ENCODE measurements at regions not wholly inside any gene's neighbourhood (a gene's known extent, or its start where the extent isn't known, plus 50 kb on each side); places are given as distances from the start of the nearest gene placed in this dataset.

DNA sequence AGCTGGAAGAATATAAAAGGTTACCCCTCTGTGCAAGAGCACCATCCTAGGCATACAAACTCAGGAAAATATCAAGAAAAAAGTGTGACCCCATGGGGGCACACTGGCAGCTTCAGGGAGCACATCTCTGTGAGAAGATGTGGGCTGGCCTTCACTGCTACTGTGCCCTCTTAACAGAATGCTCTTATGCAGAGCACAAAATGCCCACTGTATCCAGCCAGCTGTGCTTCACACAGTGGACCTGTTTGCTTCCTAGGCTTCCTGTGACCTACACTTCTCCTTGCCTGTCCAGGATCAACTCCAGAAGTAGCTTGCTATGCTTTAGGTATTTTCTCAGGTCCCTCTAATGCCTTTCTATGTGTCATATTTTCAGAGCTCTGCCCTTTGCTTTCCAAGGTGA is 380.2 kb upstream of the MMS22L start:
- TF ChIP-seq, protein P1, sequence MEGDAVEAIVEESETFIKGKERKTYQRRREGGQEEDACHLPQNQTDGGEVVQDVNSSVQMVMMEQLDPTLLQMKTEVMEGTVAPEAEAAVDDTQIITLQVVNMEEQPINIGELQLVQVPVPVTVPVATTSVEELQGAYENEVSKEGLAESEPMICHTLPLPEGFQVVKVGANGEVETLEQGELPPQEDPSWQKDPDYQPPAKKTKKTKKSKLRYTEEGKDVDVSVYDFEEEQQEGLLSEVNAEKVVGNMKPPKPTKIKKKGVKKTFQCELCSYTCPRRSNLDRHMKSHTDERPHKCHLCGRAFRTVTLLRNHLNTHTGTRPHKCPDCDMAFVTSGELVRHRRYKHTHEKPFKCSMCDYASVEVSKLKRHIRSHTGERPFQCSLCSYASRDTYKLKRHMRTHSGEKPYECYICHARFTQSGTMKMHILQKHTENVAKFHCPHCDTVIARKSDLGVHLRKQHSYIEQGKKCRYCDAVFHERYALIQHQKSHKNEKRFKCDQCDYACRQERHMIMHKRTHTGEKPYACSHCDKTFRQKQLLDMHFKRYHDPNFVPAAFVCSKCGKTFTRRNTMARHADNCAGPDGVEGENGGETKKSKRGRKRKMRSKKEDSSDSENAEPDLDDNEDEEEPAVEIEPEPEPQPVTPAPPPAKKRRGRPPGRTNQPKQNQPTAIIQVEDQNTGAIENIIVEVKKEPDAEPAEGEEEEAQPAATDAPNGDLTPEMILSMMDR (IDR thresholded peaks at IDR 0.05) = no peak
- TF ChIP-seq YY1 (IDR thresholded peaks at IDR 0.05; ENCODE audit: low read depth) (no peak), POLR2AphosphoS5 (IDR thresholded peaks at IDR 0.05; ENCODE audit: low read depth, low read length) (no peak), RFX5 (IDR thresholded peaks at IDR 0.05; ENCODE audit: low read length) (no peak)
- TF ChIP-seq, protein P2, sequence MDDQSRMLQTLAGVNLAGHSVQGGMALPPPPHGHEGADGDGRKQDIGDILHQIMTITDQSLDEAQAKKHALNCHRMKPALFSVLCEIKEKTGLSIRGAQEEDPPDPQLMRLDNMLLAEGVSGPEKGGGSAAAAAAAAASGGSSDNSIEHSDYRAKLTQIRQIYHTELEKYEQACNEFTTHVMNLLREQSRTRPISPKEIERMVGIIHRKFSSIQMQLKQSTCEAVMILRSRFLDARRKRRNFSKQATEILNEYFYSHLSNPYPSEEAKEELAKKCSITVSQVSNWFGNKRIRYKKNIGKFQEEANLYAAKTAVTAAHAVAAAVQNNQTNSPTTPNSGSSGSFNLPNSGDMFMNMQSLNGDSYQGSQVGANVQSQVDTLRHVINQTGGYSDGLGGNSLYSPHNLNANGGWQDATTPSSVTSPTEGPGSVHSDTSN (IDR thresholded peaks at IDR 0.05) = no peak
- TF ChIP-seq, protein P3, sequence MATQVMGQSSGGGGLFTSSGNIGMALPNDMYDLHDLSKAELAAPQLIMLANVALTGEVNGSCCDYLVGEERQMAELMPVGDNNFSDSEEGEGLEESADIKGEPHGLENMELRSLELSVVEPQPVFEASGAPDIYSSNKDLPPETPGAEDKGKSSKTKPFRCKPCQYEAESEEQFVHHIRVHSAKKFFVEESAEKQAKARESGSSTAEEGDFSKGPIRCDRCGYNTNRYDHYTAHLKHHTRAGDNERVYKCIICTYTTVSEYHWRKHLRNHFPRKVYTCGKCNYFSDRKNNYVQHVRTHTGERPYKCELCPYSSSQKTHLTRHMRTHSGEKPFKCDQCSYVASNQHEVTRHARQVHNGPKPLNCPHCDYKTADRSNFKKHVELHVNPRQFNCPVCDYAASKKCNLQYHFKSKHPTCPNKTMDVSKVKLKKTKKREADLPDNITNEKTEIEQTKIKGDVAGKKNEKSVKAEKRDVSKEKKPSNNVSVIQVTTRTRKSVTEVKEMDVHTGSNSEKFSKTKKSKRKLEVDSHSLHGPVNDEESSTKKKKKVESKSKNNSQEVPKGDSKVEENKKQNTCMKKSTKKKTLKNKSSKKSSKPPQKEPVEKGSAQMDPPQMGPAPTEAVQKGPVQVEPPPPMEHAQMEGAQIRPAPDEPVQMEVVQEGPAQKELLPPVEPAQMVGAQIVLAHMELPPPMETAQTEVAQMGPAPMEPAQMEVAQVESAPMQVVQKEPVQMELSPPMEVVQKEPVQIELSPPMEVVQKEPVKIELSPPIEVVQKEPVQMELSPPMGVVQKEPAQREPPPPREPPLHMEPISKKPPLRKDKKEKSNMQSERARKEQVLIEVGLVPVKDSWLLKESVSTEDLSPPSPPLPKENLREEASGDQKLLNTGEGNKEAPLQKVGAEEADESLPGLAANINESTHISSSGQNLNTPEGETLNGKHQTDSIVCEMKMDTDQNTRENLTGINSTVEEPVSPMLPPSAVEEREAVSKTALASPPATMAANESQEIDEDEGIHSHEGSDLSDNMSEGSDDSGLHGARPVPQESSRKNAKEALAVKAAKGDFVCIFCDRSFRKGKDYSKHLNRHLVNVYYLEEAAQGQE (IDR thresholded peaks at IDR 0.05; ENCODE audit: low read depth, low read length) = no peak
